ENCODE measurements at regions not wholly inside any gene's neighbourhood (a gene's known extent, or its start where the extent isn't known, plus 50 kb on each side); places are given as distances from the start of the nearest gene placed in this dataset.

DNA sequence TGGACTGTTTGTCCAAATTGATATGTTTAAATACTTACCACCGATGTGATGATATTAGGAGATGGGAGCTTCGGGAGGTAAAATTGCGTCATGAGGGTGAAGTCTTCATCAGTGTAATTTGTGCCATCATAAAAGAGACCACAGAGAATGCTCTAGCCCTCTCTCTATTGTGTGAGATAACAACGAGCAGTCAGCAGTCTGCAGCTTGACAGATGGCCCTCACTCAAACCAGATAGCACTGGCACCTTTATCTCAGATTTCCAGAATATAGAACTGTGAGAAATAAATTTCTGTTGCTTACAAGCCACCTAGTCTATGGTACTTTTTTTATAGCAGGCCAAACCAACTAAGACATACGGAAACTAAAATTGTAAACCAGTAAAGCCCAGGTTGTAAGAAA is 1718.9 kb upstream of the MIR17HG start:
- TF ChIP-seq, protein P1, sequence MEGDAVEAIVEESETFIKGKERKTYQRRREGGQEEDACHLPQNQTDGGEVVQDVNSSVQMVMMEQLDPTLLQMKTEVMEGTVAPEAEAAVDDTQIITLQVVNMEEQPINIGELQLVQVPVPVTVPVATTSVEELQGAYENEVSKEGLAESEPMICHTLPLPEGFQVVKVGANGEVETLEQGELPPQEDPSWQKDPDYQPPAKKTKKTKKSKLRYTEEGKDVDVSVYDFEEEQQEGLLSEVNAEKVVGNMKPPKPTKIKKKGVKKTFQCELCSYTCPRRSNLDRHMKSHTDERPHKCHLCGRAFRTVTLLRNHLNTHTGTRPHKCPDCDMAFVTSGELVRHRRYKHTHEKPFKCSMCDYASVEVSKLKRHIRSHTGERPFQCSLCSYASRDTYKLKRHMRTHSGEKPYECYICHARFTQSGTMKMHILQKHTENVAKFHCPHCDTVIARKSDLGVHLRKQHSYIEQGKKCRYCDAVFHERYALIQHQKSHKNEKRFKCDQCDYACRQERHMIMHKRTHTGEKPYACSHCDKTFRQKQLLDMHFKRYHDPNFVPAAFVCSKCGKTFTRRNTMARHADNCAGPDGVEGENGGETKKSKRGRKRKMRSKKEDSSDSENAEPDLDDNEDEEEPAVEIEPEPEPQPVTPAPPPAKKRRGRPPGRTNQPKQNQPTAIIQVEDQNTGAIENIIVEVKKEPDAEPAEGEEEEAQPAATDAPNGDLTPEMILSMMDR (IDR thresholded peaks at IDR 0.05; ENCODE audit: insufficient read depth, low read length, poor library complexity, severe bottlenecking): no peak
- no peak for TF ChIP-seq EZH2phosphoT487 (conservative IDR thresholded peaks at IDR 0.05; ENCODE audit: low read length)
- Histone ChIP-seq H3K4me2 (ENCODE audit: low read depth, low read length, poor library complexity, severe bottlenecking) (no peak overlapping the region), H3K27ac (ENCODE audit: low read depth, low read length) (no peak overlapping the region), H3K9me3 (ENCODE audit: insufficient read depth, low read length) (no peaks in the 10 kb centered on the region), H3F3A (ENCODE audit: insufficient read depth) (no peaks in the 10 kb centered on the region), H3K79me2 (ENCODE audit: insufficient read depth, low read length) (no peaks in the 10 kb centered on the region), H3K4me3 (ENCODE audit: insufficient read depth, low read length, poor library complexity, severe bottlenecking) (no peak overlapping the region), H3K36me3 (ENCODE audit: low read length) (no peaks in the 10 kb centered on the region), H2AFZ (ENCODE audit: low read depth, low read length, severe bottlenecking) (no peak overlapping the region), H3K9ac (ENCODE audit: low read length) (no peak overlapping the region), H3K9me2 (replicated peaks; ENCODE audit: insufficient read depth, low read length) (peaks cover 3% of the 10 kb centered on the region; the same call in 1 of the 2 replicates), H3K27me3 (ENCODE audit: low read length) (no peaks in the 10 kb centered on the region), H4K20me1 (ENCODE audit: low read depth, low read length) (no peaks in the 10 kb centered on the region)

DNA sequence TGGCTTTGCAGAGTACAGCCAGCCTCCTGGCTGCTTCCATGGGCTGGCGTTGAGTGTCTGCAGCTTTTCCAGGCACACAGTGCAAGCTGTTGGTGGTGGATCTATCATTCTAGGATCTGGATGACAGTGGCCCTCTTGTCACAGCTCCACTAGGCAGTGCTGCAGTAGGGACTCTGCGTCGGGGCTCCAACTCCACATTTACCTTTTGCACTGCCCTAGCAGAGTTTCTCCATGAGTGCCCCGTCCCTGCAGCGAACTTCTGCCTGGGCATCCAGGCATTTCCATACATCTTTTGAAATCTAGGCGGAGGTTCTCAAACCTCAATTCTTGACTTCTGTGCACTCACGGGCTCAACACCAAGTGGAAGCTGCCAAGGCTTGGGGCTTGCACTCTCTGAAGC is 1697.3 kb upstream of the MIR17HG start:
- Histone ChIP-seq H2AFZ (ENCODE audit: low read depth, low read length, severe bottlenecking) (no peak overlapping the region), H3K9me2 (replicated peaks; ENCODE audit: insufficient read depth, low read length) (no peaks in the 10 kb centered on the region), H4K20me1 (ENCODE audit: low read depth, low read length) (no peaks in the 10 kb centered on the region), H3K4me2 (ENCODE audit: low read depth, low read length, poor library complexity, severe bottlenecking) (no peak overlapping the region), H3K36me3 (ENCODE audit: low read length) (no peaks in the 10 kb centered on the region), H3K79me2 (ENCODE audit: insufficient read depth, low read length) (no peaks in the 10 kb centered on the region), H3K27me3 (ENCODE audit: low read length) (no peaks in the 10 kb centered on the region), H3K27ac (ENCODE audit: low read depth, low read length) (no peak overlapping the region), H3K9me3 (ENCODE audit: insufficient read depth, low read length) (no peaks in the 10 kb centered on the region), H3K9ac (ENCODE audit: low read length) (no peak overlapping the region), H3F3A (ENCODE audit: insufficient read depth) (no peaks in the 10 kb centered on the region), H3K4me3 (ENCODE audit: insufficient read depth, low read length, poor library complexity, severe bottlenecking) (no peak overlapping the region)
- TF ChIP-seq EZH2phosphoT487 (conservative IDR thresholded peaks at IDR 0.05; ENCODE audit: low read length): no peak
- TF ChIP-seq, protein P1 (IDR thresholded peaks at IDR 0.05; ENCODE audit: insufficient read depth, low read length, poor library complexity, severe bottlenecking): no peak

DNA sequence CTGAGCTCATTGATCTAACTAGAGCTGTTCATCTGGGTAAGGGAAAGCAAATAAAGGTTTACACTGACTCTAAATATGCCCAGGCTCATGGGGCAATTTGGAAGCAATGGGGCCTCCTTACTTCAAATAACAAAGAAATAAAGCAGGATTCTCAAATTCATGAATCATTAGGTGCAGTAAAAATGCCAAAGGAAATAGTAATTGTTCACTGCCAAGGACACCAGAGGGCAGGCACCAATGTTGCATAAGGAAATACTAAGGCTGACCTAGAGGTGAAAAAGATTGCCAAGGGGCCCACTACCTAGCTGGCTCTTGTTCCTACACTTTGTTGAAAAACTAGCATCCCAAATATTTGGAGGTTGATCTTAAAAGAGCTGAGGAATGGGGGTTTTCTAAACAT is 1686.7 kb upstream of the MIR17HG start:
- Histone ChIP-seq H3K27ac (ENCODE audit: low read depth, low read length) (no peak overlapping the region), H3K4me2 (ENCODE audit: low read depth, low read length, poor library complexity, severe bottlenecking) (no peak overlapping the region), H3K4me3 (ENCODE audit: insufficient read depth, low read length, poor library complexity, severe bottlenecking) (no peak overlapping the region), H2AFZ (ENCODE audit: low read depth, low read length, severe bottlenecking) (no peak overlapping the region), H3F3A (ENCODE audit: insufficient read depth) (no peaks in the 10 kb centered on the region), H3K9me2 (replicated peaks; ENCODE audit: insufficient read depth, low read length) (no peaks in the 10 kb centered on the region), H3K79me2 (ENCODE audit: insufficient read depth, low read length) (no peaks in the 10 kb centered on the region), H3K36me3 (ENCODE audit: low read length) (no peaks in the 10 kb centered on the region), H3K9ac (ENCODE audit: low read length) (no peak overlapping the region), H3K9me3 (ENCODE audit: insufficient read depth, low read length) (no peaks in the 10 kb centered on the region), H3K27me3 (ENCODE audit: low read length) (no peaks in the 10 kb centered on the region), H4K20me1 (ENCODE audit: low read depth, low read length) (no peaks in the 10 kb centered on the region)
- no peak for TF ChIP-seq EZH2phosphoT487 (conservative IDR thresholded peaks at IDR 0.05; ENCODE audit: low read length)

- no peak overlapping the region for H3K4me2 ChIP-seq (ENCODE audit: low read depth, low read length, poor library complexity, severe bottlenecking)
- no peak overlapping the region for H3K9ac ChIP-seq (ENCODE audit: low read length)
- H3K27ac ChIP-seq (ENCODE audit: low read depth, low read length): no peak overlapping the region
- H3K79me2 ChIP-seq (ENCODE audit: insufficient read depth, low read length): no peaks in the 10 kb centered on the region
- no peaks in the 10 kb centered on the region for H3K36me3 ChIP-seq (ENCODE audit: low read length)
- TF ChIP-seq, protein P1 (IDR thresholded peaks at IDR 0.05; ENCODE audit: insufficient read depth, low read length, poor library complexity, severe bottlenecking): no peak
- no peak overlapping the region for H2AFZ ChIP-seq (ENCODE audit: low read depth, low read length, severe bottlenecking)
- H3K9me2 ChIP-seq (replicated peaks; ENCODE audit: insufficient read depth, low read length): no peaks in the 10 kb centered on the region
- no peaks in the 10 kb centered on the region for H3K9me3 ChIP-seq (ENCODE audit: insufficient read depth, low read length)
- H4K20me1 ChIP-seq (ENCODE audit: low read depth, low read length): no peaks in the 10 kb centered on the region
- H3F3A ChIP-seq (ENCODE audit: insufficient read depth): no peaks in the 10 kb centered on the region
- H3K27me3 ChIP-seq (ENCODE audit: low read length): no peaks in the 10 kb centered on the region
- H3K4me3 ChIP-seq (ENCODE audit: insufficient read depth, low read length, poor library complexity, severe bottlenecking): no peak overlapping the region
Measured at GRCh38 chr13:89673789-89674311, 1673.6 kb upstream of the MIR17HG start.
